CD4-positive, alpha-beta T cell treated with Interleukin-6 at 100 ng/mL for 8 hours (primary cell): ENCODE measurements at regions not wholly inside any gene's neighbourhood (a gene's known extent, or its start where the extent isn't known, plus 50 kb on each side); places are given as distances from the start of the nearest gene placed in this dataset.
"Not testable (repeated sequence)": the region's sequence is repeated elsewhere in the genome, so short reads cannot be mapped to it uniquely, and the experiment has no call there.

Source experiments
- DNase-seq: peaks from one replicate; pipeline ENCODE4 v3.0.0-alpha.2; 2020; ENCODE audit warnings: mixed read lengths, low spot score

- not testable (repeated sequence) for DNase-seq
Observed at GRCh38 chr16:88185976-88186888, 196.5 kb upstream of the ZNF469 start.

- not testable (repeated sequence) for DNase-seq
Observed at GRCh38 chr16:88186889-88187870, 195.6 kb upstream of the ZNF469 start.

GRCh38 chr16:88188171-88188895, 194.4 kb upstream of the ZNF469 start:
- DNase-seq = not testable (repeated sequence)

GRCh38 chr16:88190592-88191095, 192.1 kb upstream of the ZNF469 start:
- DNase-seq = not testable (repeated sequence)

- DNase-seq = not testable (repeated sequence)
Observed at GRCh38 chr16:88191168-88191567, 191.6 kb upstream of the ZNF469 start.

GRCh38 chr16:88192601-88193000, 190.2 kb upstream of the ZNF469 start:
- no peak for DNase-seq

- not testable (repeated sequence) for DNase-seq
Observed at GRCh38 chr16:88193706-88194396, 188.9 kb upstream of the ZNF469 start.

GRCh38 chr16:88194397-88195268, 188.1 kb upstream of the ZNF469 start:
- DNase-seq = no peak

GRCh38 chr16:88195269-88195705, 187.5 kb upstream of the ZNF469 start:
- no peak for DNase-seq

GRCh38 chr16:88195911-88196465, 186.8 kb upstream of the ZNF469 start:
- DNase-seq = no peak

GRCh38 chr16:88196471-88197400, 186.0 kb upstream of the ZNF469 start:
- DNase-seq = no peak

GRCh38 chr16:88197481-88198456, 185.0 kb upstream of the ZNF469 start:
- DNase-seq = no peak

- DNase-seq = not testable (repeated sequence)
Observed at GRCh38 chr16:88198457-88199295, 184.1 kb upstream of the ZNF469 start.

- not testable (repeated sequence) for DNase-seq
Observed at GRCh38 chr16:88199296-88200153, 183.2 kb upstream of the ZNF469 start.
